ENCODE measurements at regions not wholly inside any gene's neighbourhood (a gene's known extent, or its start where the extent isn't known, plus 50 kb on each side); places are given as distances from the start of the nearest gene placed in this dataset.

DNA sequence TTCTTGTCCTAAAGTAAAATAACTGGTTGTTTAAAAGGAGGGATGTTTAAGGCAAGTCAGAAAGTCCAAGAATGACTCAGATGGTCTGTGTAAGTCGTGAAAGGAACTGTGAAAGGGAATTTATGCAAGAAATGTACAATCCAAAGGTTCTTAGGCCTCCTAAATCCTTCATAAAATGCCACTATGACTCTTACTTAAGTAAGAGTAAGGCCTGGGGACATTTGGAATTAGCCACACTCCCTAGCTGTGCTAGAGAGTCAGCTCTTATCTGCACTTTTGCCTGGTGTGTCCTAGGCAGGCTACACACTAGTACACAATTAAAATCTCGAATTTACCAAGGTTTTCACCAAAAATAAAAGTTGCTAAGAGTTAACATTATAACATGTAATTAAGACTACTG lies 686.9 kb downstream of the UQCRFS1 start:
- TF ChIP-seq NFIC (IDR thresholded peaks at IDR 0.05): no peak
- no peak for TF ChIP-seq USF1 (IDR thresholded peaks at IDR 0.05)
- TF ChIP-seq RAD21 (IDR thresholded peaks at IDR 0.05; ENCODE audit: low read depth): no peak
- TF ChIP-seq EGR1 (IDR thresholded peaks at IDR 0.05): no peak
- TF ChIP-seq TAF1 (IDR thresholded peaks at IDR 0.05; ENCODE audit: low read depth): no peak
- no peak for TF ChIP-seq EP300 (IDR thresholded peaks at IDR 0.05; ENCODE audit: borderline replicate concordance)
- no peak for TF ChIP-seq CEBPB (IDR thresholded peaks at IDR 0.05)
- no peak for TF ChIP-seq CREB1 (IDR thresholded peaks at IDR 0.05; ENCODE audit: low read depth)
- TF ChIP-seq, protein P1, sequence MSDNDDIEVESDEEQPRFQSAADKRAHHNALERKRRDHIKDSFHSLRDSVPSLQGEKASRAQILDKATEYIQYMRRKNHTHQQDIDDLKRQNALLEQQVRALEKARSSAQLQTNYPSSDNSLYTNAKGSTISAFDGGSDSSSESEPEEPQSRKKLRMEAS (IDR thresholded peaks at IDR 0.05): no peak
- TF ChIP-seq TCF12 (IDR thresholded peaks at IDR 0.05; ENCODE audit: low read depth): no peak
- TF ChIP-seq TEAD4 (IDR thresholded peaks at IDR 0.05): no peak
- TF ChIP-seq ZBTB7A (IDR thresholded peaks at IDR 0.05; ENCODE audit: low read depth): no peak
- no peak for TF ChIP-seq YY1 (IDR thresholded peaks at IDR 0.05; ENCODE audit: low read depth)

GRCh38 chr19:28523619-28524018 lies 689.3 kb downstream of the UQCRFS1 start:
- TF ChIP-seq YY1 (IDR thresholded peaks at IDR 0.05; ENCODE audit: low read depth) (no peak), CREB1 (IDR thresholded peaks at IDR 0.05; ENCODE audit: low read depth) (no peak), EGR1 (IDR thresholded peaks at IDR 0.05) (no peak), TEAD4 (IDR thresholded peaks at IDR 0.05) (no peak), REST (IDR thresholded peaks at IDR 0.05; ENCODE audit: low read depth) (no peak), NFIC (IDR thresholded peaks at IDR 0.05) (no peak), EP300 (IDR thresholded peaks at IDR 0.05; ENCODE audit: borderline replicate concordance) (no peak), TAF1 (IDR thresholded peaks at IDR 0.05; ENCODE audit: low read depth) (no peak), ZBTB7A (IDR thresholded peaks at IDR 0.05; ENCODE audit: low read depth) (no peak), CEBPB (IDR thresholded peaks at IDR 0.05) (no peak), USF1 (IDR thresholded peaks at IDR 0.05) (no peak)
- TF ChIP-seq, protein P1 (IDR thresholded peaks at IDR 0.05): no peak

GRCh38 chr19:28522545-28522922 lies 690.4 kb downstream of the UQCRFS1 start:
- TF ChIP-seq REST (IDR thresholded peaks at IDR 0.05; ENCODE audit: low read depth) (no peak), ZBTB7A (IDR thresholded peaks at IDR 0.05; ENCODE audit: low read depth) (no peak), TCF12 (IDR thresholded peaks at IDR 0.05; ENCODE audit: low read depth) (no peak), YY1 (IDR thresholded peaks at IDR 0.05; ENCODE audit: low read depth) (no peak), CEBPB (IDR thresholded peaks at IDR 0.05) (no peak)

DNA sequence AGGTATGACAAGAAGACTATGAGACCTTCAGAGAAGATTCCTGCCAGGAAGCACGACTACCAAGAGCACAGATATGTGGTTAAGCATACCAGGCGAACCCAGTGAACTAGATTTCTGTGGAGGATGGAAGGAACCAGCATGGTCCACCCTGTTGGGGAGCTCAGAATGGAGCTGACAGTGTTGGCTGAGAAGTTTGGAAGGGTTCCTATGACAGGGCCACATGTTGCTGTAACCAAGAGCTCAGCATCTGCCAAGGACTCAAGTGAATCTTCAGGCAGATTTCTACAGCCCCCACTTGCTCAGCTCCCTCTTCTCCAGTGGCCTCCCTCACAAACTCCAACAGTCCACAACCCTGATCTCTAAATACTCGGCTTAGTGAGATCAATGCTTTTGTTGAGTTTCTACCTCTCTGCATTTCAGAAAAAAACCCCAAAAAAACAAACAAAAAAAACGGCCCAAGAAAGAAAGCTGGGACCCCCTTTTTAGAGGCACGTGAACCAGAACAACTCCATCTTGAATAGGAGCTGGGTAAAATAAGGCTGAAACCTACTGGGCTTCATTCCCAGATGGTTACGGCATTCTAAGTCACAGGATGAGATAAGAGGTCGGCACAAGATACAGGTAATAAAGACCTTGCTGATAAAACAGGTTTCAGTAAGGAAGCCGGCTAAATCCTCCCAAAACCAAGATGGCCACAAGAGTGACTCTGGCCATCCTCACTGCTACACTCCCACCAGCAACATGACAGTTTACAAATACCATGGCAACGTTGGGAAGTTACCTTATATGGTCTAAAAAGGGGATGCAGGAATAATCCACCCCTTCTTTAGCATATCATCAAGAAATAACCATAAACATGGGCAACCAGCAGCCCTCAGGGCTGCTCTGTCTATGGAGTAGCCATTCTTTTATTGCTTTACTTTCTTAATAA lies 691.1 kb downstream of the UQCRFS1 start:
- TF ChIP-seq TEAD4 (IDR thresholded peaks at IDR 0.05) (no peak), TCF12 (IDR thresholded peaks at IDR 0.05; ENCODE audit: low read depth) (no peak), ZBTB7A (IDR thresholded peaks at IDR 0.05; ENCODE audit: low read depth) (no peak), EGR1 (IDR thresholded peaks at IDR 0.05) (no peak), CEBPB (IDR thresholded peaks at IDR 0.05) (no peak), YY1 (IDR thresholded peaks at IDR 0.05; ENCODE audit: low read depth) (no peak), FOXM1 (IDR thresholded peaks at IDR 0.05; ENCODE audit: borderline replicate concordance, low read depth) (no peak), RAD21 (IDR thresholded peaks at IDR 0.05; ENCODE audit: low read depth) (no peak), NFIC (IDR thresholded peaks at IDR 0.05) (no peak), TAF1 (IDR thresholded peaks at IDR 0.05; ENCODE audit: low read depth) (no peak), CREB1 (IDR thresholded peaks at IDR 0.05; ENCODE audit: low read depth) (no peak), EP300 (IDR thresholded peaks at IDR 0.05; ENCODE audit: borderline replicate concordance) (no peak), USF1 (IDR thresholded peaks at IDR 0.05) (no peak), REST (IDR thresholded peaks at IDR 0.05; ENCODE audit: low read depth) (no peak)
- TF ChIP-seq, protein P1 (IDR thresholded peaks at IDR 0.05): no peak

Data from Ishikawa (cell line).